ENCODE measurements at regions not wholly inside any gene's neighbourhood (a gene's known extent, or its start where the extent isn't known, plus 50 kb on each side); places are given as distances from the start of the nearest gene placed in this dataset.

DNA sequence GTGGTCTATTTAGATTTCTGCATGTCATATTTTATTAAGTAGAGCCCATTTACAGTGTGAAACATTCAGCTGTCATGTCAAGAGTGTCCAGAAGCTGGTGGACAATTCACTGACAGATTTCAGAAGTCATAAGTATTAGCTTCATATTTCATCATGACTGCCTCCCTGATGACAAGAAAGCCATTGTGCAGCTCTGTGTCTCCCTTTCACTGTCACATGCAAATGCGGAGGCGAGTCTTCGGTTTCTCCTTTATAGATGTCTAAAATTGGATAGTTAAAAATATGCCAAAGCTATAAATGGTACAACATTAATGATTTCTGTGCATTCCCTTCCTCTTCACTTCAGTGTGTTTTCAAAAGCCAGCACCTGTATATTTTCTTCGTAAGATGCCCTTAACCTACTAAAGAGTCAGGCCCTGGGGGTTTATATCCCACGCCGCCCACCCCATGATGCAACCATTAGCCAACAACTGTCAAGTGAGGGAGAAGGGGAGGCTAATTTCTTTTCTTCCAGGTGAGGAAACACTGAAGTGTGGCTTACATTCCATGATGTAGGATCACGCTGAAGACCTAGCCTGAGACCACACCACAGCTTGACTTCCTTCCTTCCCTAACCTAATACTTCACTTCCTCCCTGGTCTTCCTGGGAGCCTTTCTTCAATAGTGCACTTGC lies 99.6 kb upstream of the DDX18 start:
- 70 to 75% methylated on average over 7 of the region's 7 CpGs for WGBS, 2 donors
- no peak for ATAC-seq
- H3K4me1 ChIP-seq: no peaks in the 10 kb centered on the region
- intact Hi-C loops (cut with DNase I): no loop called here
- H3K36me3 ChIP-seq: no peaks in the 10 kb centered on the region
- H3K27me3 ChIP-seq: peaks cover 0 to 4% (median 0%) of the 10 kb centered on the region in 7 donors
- TF ChIP-seq CTCF (IDR thresholded peaks at IDR 0.05): no peak
- H3K9me3 ChIP-seq: peaks cover 0 to 6% (median 0%) of the 10 kb centered on the region in 11 donors
- no peak overlapping the region for H3K27ac ChIP-seq
- DNase-seq: no peak
- no peak overlapping the region for H3K4me3 ChIP-seq

DNA sequence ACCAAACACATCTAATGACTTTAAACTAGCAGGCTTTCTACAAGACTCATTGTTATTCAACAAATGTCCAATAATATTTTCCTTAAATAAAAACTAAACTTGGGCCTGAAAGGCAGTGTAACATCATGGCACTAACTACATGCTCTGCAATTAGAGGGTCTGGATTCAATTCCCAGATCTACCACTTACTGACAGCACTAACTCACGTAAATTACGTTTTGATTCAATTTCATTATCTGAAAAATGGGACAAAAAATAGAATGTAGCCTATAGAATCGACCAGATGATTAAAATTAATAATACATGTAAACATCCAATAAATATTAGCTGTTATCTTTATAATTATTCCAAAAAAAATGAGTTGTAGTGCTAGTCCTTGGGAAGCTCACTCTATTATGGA lies 98.0 kb upstream of the DDX18 start:
- TF ChIP-seq CTCF (IDR thresholded peaks at IDR 0.05): no peak
- Histone ChIP-seq H3K27ac (no peak overlapping the region), H3K4me1 (no peaks in the 10 kb centered on the region), H3K36me3 (no peaks in the 10 kb centered on the region), H3K9me3 (peaks cover 0 to 6% (median 0%) of the 10 kb centered on the region in 11 donors), H3K4me3 (no peak overlapping the region), H3K27me3 (peaks cover 0 to 7% (median 0%) of the 10 kb centered on the region in 7 donors)
- no peak for ATAC-seq
- intact Hi-C loops (cut with DNase I): no loop called here
- WGBS, 2 donors: 66 to 76% methylated on average over 3 of the region's 3 CpGs
- no peak for DNase-seq

DNA sequence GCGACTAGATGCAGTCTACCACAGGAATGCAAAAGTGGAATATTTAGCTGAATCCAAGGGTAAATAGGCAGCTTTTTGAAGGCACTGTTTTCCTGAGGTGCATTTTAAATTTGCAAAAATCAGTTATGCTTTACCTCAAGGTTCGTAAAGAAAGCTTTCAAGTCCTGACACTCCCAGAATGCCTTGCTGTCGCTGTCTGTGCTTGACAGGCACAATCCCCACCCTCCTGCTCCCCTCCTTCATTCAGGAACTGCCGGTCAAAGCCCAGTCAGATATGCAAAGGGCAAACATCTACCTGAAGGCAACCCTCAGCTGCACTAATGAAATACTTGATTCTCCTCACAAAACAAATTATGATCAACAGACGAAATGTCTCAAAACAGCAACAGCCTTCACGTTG lies 97.4 kb upstream of the DDX18 start:
- WGBS, 2 donors: 52 to 63% methylated on average over 6 of the region's 6 CpGs
- Histone ChIP-seq H3K4me3 (no peak overlapping the region), H3K27me3 (peaks cover 0 to 7% (median 0%) of the 10 kb centered on the region in 7 donors), H3K4me1 (no peaks in the 10 kb centered on the region), H3K9me3 (peaks cover 0 to 2% (median 0%) of the 10 kb centered on the region in 11 donors), H3K27ac (no peak overlapping the region), H3K36me3 (no peaks in the 10 kb centered on the region)
- intact Hi-C loops (cut with DNase I): no loop called here
- ATAC-seq (no peak), DNase-seq (no peak)
- TF ChIP-seq CTCF (IDR thresholded peaks at IDR 0.05): no peak

GRCh38 chr2:117718048-117718447 lies 96.4 kb upstream of the DDX18 start:
- Histone ChIP-seq H3K9me3 (no peaks in the 10 kb centered on the region), H3K27ac (no peak overlapping the region), H3K36me3 (no peaks in the 10 kb centered on the region), H3K4me3 (no peak overlapping the region), H3K4me1 (no peaks in the 10 kb centered on the region), H3K27me3 (peaks cover 0 to 7% (median 0%) of the 10 kb centered on the region in 7 donors)
- WGBS, 2 donors: 31 to 32% methylated on average over 3 of the region's 3 CpGs
- intact Hi-C loops (cut with DNase I): no loop called here
- ATAC-seq (no peak), DNase-seq (no peak)
- no peak for TF ChIP-seq CTCF (IDR thresholded peaks at IDR 0.05)

Measured in heart right ventricle (tissue), 16 donors.